HUES64 (cell line): ENCODE measurements at regions not wholly inside any gene's neighbourhood (a gene's known extent, or its start where the extent isn't known, plus 50 kb on each side); places are given as distances from the start of the nearest gene placed in this dataset.

Source experiments
- H3K27ac ChIP-seq: 2 replicates; pipeline ENCODE4 v1.7.0; 2013; ENCODE audit warnings: low read depth, low read length, inconsistent platforms
- H3K27me3 ChIP-seq: 2 replicates; pipeline ENCODE4 v1.6.1; 2013; ENCODE audit warnings: mild to moderate bottlenecking, low read length; ENCODE audit not compliant: insufficient read depth
- H3K36me3 ChIP-seq: 2 replicates; pipeline ENCODE4 v1.6.1; 2013; ENCODE audit warnings: mild to moderate bottlenecking, low read length; ENCODE audit not compliant: insufficient read depth
- H3K4me1 ChIP-seq: 2 replicates; pipeline ENCODE4 v1.6.1; 2013; ENCODE audit warnings: mild to moderate bottlenecking, low read length, moderate library complexity; ENCODE audit not compliant: insufficient read depth
- H3K4me3 ChIP-seq: 2 replicates; pipeline ENCODE4 v1.5.1; 2013; ENCODE audit warnings: mild to moderate bottlenecking, low read length, moderate library complexity
- H3K9ac ChIP-seq: 2 replicates; pipeline ENCODE4 v1.6.1; 2013; ENCODE audit warnings: mild to moderate bottlenecking, low read depth, low read length
- H3K9me3 ChIP-seq: 2 replicates; pipeline ENCODE4 v1.6.1; 2013; ENCODE audit warnings: low read depth, low read length; ENCODE audit not compliant: insufficient read depth
- WGBS: fragments of 150-250, 120-280 bp; methylation state at CpG from one replicate; pipeline ENCODE4 v1.1.7; 2013; ENCODE audit warnings: missing lambda C conversion rate; 5-methylcytosine and 5-hydroxymethylcytosine counted together

DNA sequence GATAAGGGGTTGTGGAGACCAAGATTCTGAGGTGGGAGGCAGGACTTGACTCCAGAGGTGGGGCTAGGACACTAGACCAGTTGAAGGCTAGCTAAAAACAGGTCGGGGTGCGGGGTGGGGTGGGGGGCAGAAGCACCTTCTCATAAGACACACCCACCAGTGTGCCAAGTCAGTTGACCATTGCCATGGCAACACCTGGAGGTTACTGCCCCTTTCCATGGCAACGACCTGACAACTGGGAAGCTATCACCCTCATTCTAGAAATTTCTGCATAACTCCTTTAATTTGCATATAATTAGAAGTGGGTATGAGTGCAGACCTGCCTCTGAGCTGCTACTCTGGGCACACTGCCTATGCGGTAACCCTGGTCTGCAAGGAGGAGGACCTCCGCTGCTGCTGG lies 53.9 kb upstream of the ALOX12 start:
- no peaks in the 10 kb centered on the region for H3K27me3 ChIP-seq

GRCh38 chr17:6943406-6943805 lies 52.4 kb upstream of the ALOX12 start:
- no peak overlapping the region for H3K4me3 ChIP-seq
- no peak overlapping the region for H3K9ac ChIP-seq
- WGBS, result 88% methylated on average over 3 of the region's 4 CpGs
- H3K27ac ChIP-seq, result no peak overlapping the region
- H3K4me1 ChIP-seq, result no peaks in the 10 kb centered on the region
- H3K27me3 ChIP-seq, result no peaks in the 10 kb centered on the region
- no peaks in the 10 kb centered on the region for H3K36me3 ChIP-seq
- H3K9me3 ChIP-seq, result no peaks in the 10 kb centered on the region

More for the DNA sequence above, 53.9 kb upstream of the ALOX12 start:
- Histone ChIP-seq H3K4me1 (no peaks in the 10 kb centered on the region), H3K9ac (no peak overlapping the region), H3K4me3 (no peak overlapping the region), H3K27ac (no peak overlapping the region), H3K36me3 (no peaks in the 10 kb centered on the region), H3K9me3 (no peaks in the 10 kb centered on the region)
- 90% methylated on average over 5 of the region's 5 CpGs for WGBS
